ENCODE measurements at regions not wholly inside any gene's neighbourhood (a gene's known extent, or its start where the extent isn't known, plus 50 kb on each side); places are given as distances from the start of the nearest gene placed in this dataset.

DNA sequence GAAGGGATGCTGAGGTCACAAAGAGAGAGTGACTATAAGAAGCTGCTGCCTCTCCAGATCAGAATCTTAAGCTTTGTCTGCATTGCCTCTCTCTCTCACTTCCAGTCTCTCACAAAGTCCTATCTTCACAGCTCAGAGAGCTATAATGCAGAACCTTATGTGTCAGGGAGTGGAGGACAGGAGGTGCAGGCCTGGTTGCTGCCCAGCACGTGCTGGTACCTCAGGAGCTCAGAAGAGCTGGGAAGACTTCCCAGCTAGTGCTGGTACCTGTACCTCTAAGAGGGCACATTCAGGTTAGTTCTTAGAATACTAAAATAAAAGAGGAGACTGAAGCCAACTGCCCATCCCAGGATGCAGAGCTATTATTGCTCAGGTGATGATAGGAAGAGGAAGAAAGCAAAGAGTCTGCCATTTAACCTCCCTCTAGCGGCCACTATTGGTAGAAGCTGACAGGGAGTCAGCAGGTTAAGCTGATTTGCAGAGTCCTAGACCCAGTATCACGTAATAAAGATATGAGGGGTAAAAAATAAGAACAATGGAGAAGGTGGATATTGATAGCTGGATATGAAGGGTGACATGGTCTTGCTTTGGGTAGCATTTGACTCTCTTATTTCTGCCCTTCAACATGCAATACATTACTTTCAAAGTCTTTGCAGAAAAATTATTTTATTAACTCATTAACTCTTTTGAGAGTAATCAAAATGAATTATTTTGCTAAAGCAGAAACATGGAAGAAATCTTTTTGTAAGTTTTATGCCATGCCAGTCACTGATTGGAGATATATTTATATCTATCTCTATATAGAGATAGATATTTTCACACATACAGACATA lies 138.1 kb upstream of the HMCN1 start:
- TF ChIP-seq, protein P1, sequence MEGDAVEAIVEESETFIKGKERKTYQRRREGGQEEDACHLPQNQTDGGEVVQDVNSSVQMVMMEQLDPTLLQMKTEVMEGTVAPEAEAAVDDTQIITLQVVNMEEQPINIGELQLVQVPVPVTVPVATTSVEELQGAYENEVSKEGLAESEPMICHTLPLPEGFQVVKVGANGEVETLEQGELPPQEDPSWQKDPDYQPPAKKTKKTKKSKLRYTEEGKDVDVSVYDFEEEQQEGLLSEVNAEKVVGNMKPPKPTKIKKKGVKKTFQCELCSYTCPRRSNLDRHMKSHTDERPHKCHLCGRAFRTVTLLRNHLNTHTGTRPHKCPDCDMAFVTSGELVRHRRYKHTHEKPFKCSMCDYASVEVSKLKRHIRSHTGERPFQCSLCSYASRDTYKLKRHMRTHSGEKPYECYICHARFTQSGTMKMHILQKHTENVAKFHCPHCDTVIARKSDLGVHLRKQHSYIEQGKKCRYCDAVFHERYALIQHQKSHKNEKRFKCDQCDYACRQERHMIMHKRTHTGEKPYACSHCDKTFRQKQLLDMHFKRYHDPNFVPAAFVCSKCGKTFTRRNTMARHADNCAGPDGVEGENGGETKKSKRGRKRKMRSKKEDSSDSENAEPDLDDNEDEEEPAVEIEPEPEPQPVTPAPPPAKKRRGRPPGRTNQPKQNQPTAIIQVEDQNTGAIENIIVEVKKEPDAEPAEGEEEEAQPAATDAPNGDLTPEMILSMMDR (IDR thresholded peaks at IDR 0.05): peak; percentile 58
- TF ChIP-seq EP300 (IDR thresholded peaks at IDR 0.05): no peak
- TF ChIP-seq CBX2 (IDR thresholded peaks at IDR 0.05; ENCODE audit: borderline replicate concordance, low read depth): no peak
- no peak for TF ChIP-seq POLR2A (IDR thresholded peaks at IDR 0.05; ENCODE audit: low read length)
- TF ChIP-seq MAFK (IDR thresholded peaks at IDR 0.05; ENCODE audit: partially characterized antibody): no peak
- TF ChIP-seq HDAC2 (IDR thresholded peaks at IDR 0.05): no peak
